ENCODE measurements at regions not wholly inside any gene's neighbourhood (a gene's known extent, or its start where the extent isn't known, plus 50 kb on each side); places are given as distances from the start of the nearest gene placed in this dataset.

GRCh38 chr17:77441130-77441920 is 300.6 kb downstream of the SEC14L1 start:
- no peak for DNase-seq (ENCODE audit: low spot score)
- Histone ChIP-seq H2BK5ac (ENCODE audit: low read length) (no peak overlapping the region), H3K36me3 (replicated peaks in 1 of 2; ENCODE audit: control insufficient read depth in 2 of 2, insufficient read depth in 2 of 2, low read length in 2 of 2) (peaks cover 0 to 8% of the 10 kb centered on the region in 2 donors), H3K23ac (ENCODE audit: low read depth, low read length, poor library complexity) (no peak overlapping the region), H3K27me3 (ENCODE audit: control insufficient read depth in 3 of 3, insufficient read depth in 3 of 3, low read depth in 1 of 3, low read length in 3 of 3) (no peaks in the 10 kb centered on the region), H3K4ac (ENCODE audit: low read length) (no peak overlapping the region), H3K9ac (ENCODE audit: low read depth, low read length, poor library complexity) (no peak overlapping the region), H3K14ac (ENCODE audit: low read length) (no peak overlapping the region), H3K4me1 (ENCODE audit: control insufficient read depth in 2 of 2, insufficient read depth in 1 of 2, low read depth in 1 of 2, low read length in 2 of 2) (peaks cover 14 to 31% of the 10 kb centered on the region in 2 donors), H4K8ac (ENCODE audit: low read depth, low read length) (no peak overlapping the region), H4K91ac (ENCODE audit: low read depth, low read length, poor library complexity) (no peak overlapping the region), H2BK120ac (ENCODE audit: low read depth, low read length) (no peak overlapping the region), H2BK12ac (ENCODE audit: low read length) (no peak overlapping the region), H3K79me1 (ENCODE audit: low read depth, low read length) (peaks cover 21% of the 10 kb centered on the region), H2AFZ (ENCODE audit: low read length) (no peak overlapping the region), H3K4me2 (ENCODE audit: insufficient read depth, low read length, poor library complexity, severe bottlenecking) (no peak overlapping the region), H2BK15ac (ENCODE audit: low read length) (no peak overlapping the region), H3K18ac (ENCODE audit: low read length) (peak overlapping the region; percentile 49), H3K4me3 (ENCODE audit: low read length in 2 of 2) (no peak overlapping the region), H3K27ac (replicated peaks; ENCODE audit: low read length) (no peak overlapping the region), H3K9me3 (replicated peaks in 1 of 2; ENCODE audit: control insufficient read depth in 2 of 2, insufficient read depth in 1 of 2, low read depth in 1 of 2, low read length in 2 of 2) (no peaks in the 10 kb centered on the region), H2AK5ac (ENCODE audit: low read depth, low read length) (no peak overlapping the region)
- no CpG with 5 or more reads among the region's 15 CpGs for WGBS, 2 donors (ENCODE audit: extremely low coverage in 2 of 2, insufficient read length in 2 of 2, insufficient replicate concordance in 1 of 2)

- Histone ChIP-seq H3K9me3 (replicated peaks in 1 of 2; ENCODE audit: control insufficient read depth in 2 of 2, insufficient read depth in 1 of 2, low read depth in 1 of 2, low read length in 2 of 2) (no peaks in the 10 kb centered on the region), H3K18ac (ENCODE audit: low read length) (no peak overlapping the region)
These were observed 301.2 kb downstream of the SEC14L1 start for GRCh38 chr17:77441940-77442339.

GRCh38 chr17:77442976-77443747 is 302.4 kb downstream of the SEC14L1 start:
- Histone ChIP-seq H3K9ac (ENCODE audit: low read depth, low read length, poor library complexity) (no peak overlapping the region), H3K9me3 (replicated peaks in 1 of 2; ENCODE audit: control insufficient read depth in 2 of 2, insufficient read depth in 1 of 2, low read depth in 1 of 2, low read length in 2 of 2) (no peaks in the 10 kb centered on the region), H3K4me1 (ENCODE audit: control insufficient read depth in 2 of 2, insufficient read depth in 1 of 2, low read depth in 1 of 2, low read length in 2 of 2) (peaks cover 6 to 18% of the 10 kb centered on the region in 2 donors), H3K4me2 (ENCODE audit: insufficient read depth, low read length, poor library complexity, severe bottlenecking) (no peak overlapping the region), H2BK15ac (ENCODE audit: low read length) (no peak overlapping the region), H3K4ac (ENCODE audit: low read length) (no peak overlapping the region), H2BK12ac (ENCODE audit: low read length) (no peak overlapping the region), H3K36me3 (replicated peaks in 1 of 2; ENCODE audit: control insufficient read depth in 2 of 2, insufficient read depth in 2 of 2, low read length in 2 of 2) (peaks cover 0 to 12% of the 10 kb centered on the region in 2 donors), H4K8ac (ENCODE audit: low read depth, low read length) (no peak overlapping the region), H2BK5ac (ENCODE audit: low read length) (no peak overlapping the region), H2AFZ (ENCODE audit: low read length) (no peak overlapping the region), H2BK120ac (ENCODE audit: low read depth, low read length) (no peak overlapping the region), H2AK5ac (ENCODE audit: low read depth, low read length) (no peak overlapping the region), H3K79me1 (ENCODE audit: low read depth, low read length) (peaks cover 10% of the 10 kb centered on the region), H3K18ac (ENCODE audit: low read length) (no peak overlapping the region), H3K27ac (replicated peaks; ENCODE audit: low read length) (no peak overlapping the region), H3K23ac (ENCODE audit: low read depth, low read length, poor library complexity) (no peak overlapping the region), H3K14ac (ENCODE audit: low read length) (no peak overlapping the region), H4K91ac (ENCODE audit: low read depth, low read length, poor library complexity) (no peak overlapping the region), H3K27me3 (ENCODE audit: control insufficient read depth in 3 of 3, insufficient read depth in 3 of 3, low read depth in 1 of 3, low read length in 3 of 3) (no peaks in the 10 kb centered on the region), H3K4me3 (ENCODE audit: low read length in 2 of 2) (no peak overlapping the region)
- no CpG with 5 or more reads among the region's 10 CpGs for WGBS, 2 donors (ENCODE audit: extremely low coverage in 2 of 2, insufficient read length in 2 of 2, insufficient replicate concordance in 1 of 2)
- no peak for DNase-seq (ENCODE audit: low spot score)

More at GRCh38 chr17:77441940-77442339, 301.2 kb downstream of the SEC14L1 start:
- no peak overlapping the region for H2BK12ac ChIP-seq (ENCODE audit: low read length)
- H2BK120ac ChIP-seq (ENCODE audit: low read depth, low read length), result no peak overlapping the region
- H2BK15ac ChIP-seq (ENCODE audit: low read length), result no peak overlapping the region
- H3K36me3 ChIP-seq (replicated peaks in 1 of 2; ENCODE audit: control insufficient read depth in 2 of 2, insufficient read depth in 2 of 2, low read length in 2 of 2), result peaks cover 0 to 8% of the 10 kb centered on the region in 2 donors
- no peak overlapping the region for H4K8ac ChIP-seq (ENCODE audit: low read depth, low read length)
- peaks cover 8 to 25% of the 10 kb centered on the region in 2 donors for H3K4me1 ChIP-seq (ENCODE audit: control insufficient read depth in 2 of 2, insufficient read depth in 1 of 2, low read depth in 1 of 2, low read length in 2 of 2)
- no peak overlapping the region for H3K4ac ChIP-seq (ENCODE audit: low read length)
- H3K9ac ChIP-seq (ENCODE audit: low read depth, low read length, poor library complexity), result no peak overlapping the region
- H2AFZ ChIP-seq (ENCODE audit: low read length), result no peak overlapping the region
- H3K14ac ChIP-seq (ENCODE audit: low read length), result no peak overlapping the region
- no peak overlapping the region for H2AK5ac ChIP-seq (ENCODE audit: low read depth, low read length)
- no CpG with 5 or more reads among the region's 11 CpGs for WGBS, 2 donors (ENCODE audit: extremely low coverage in 2 of 2, insufficient read length in 2 of 2, insufficient replicate concordance in 1 of 2)
- no peak overlapping the region for H3K4me2 ChIP-seq (ENCODE audit: insufficient read depth, low read length, poor library complexity, severe bottlenecking)
- H3K23ac ChIP-seq (ENCODE audit: low read depth, low read length, poor library complexity), result no peak overlapping the region
- H3K27ac ChIP-seq (replicated peaks; ENCODE audit: low read length), result no peak overlapping the region
- no peak overlapping the region for H3K4me3 ChIP-seq (ENCODE audit: low read length in 2 of 2)
- H3K27me3 ChIP-seq (ENCODE audit: control insufficient read depth in 3 of 3, insufficient read depth in 3 of 3, low read depth in 1 of 3, low read length in 3 of 3), result no peaks in the 10 kb centered on the region
- no peak overlapping the region for H2BK5ac ChIP-seq (ENCODE audit: low read length)
- DNase-seq (ENCODE audit: low spot score), result no peak
- H4K91ac ChIP-seq (ENCODE audit: low read depth, low read length, poor library complexity), result no peak overlapping the region
- peaks cover 18% of the 10 kb centered on the region for H3K79me1 ChIP-seq (ENCODE audit: low read depth, low read length)

- H3K4me1 ChIP-seq (ENCODE audit: control insufficient read depth in 2 of 2, insufficient read depth in 1 of 2, low read depth in 1 of 2, low read length in 2 of 2), result peaks cover 4 to 14% of the 10 kb centered on the region in 2 donors
- H3K4ac ChIP-seq (ENCODE audit: low read length), result no peak overlapping the region
- no peak overlapping the region for H3K14ac ChIP-seq (ENCODE audit: low read length)
- no peak overlapping the region for H3K4me2 ChIP-seq (ENCODE audit: insufficient read depth, low read length, poor library complexity, severe bottlenecking)
- H3K4me3 ChIP-seq (ENCODE audit: low read length in 2 of 2), result no peak overlapping the region
- no peaks in the 10 kb centered on the region for H3K27me3 ChIP-seq (ENCODE audit: control insufficient read depth in 3 of 3, insufficient read depth in 3 of 3, low read depth in 1 of 3, low read length in 3 of 3)
- H3K18ac ChIP-seq (ENCODE audit: low read length), result peak overlapping the region; percentile 8
- no peak overlapping the region for H4K91ac ChIP-seq (ENCODE audit: low read depth, low read length, poor library complexity)
- peaks cover 0 to 12% of the 10 kb centered on the region in 2 donors for H3K36me3 ChIP-seq (replicated peaks in 1 of 2; ENCODE audit: control insufficient read depth in 2 of 2, insufficient read depth in 2 of 2, low read length in 2 of 2)
- no peak overlapping the region for H3K23ac ChIP-seq (ENCODE audit: low read depth, low read length, poor library complexity)
- H3K27ac ChIP-seq (replicated peaks; ENCODE audit: low read length), result no peak overlapping the region
- no peak overlapping the region for H3K9ac ChIP-seq (ENCODE audit: low read depth, low read length, poor library complexity)
- no peak overlapping the region for H2AFZ ChIP-seq (ENCODE audit: low read length)
- H2BK15ac ChIP-seq (ENCODE audit: low read length), result no peak overlapping the region
- no peak overlapping the region for H2BK120ac ChIP-seq (ENCODE audit: low read depth, low read length)
- no peak overlapping the region for H2BK12ac ChIP-seq (ENCODE audit: low read length)
- peaks cover 8% of the 10 kb centered on the region for H3K79me1 ChIP-seq (ENCODE audit: low read depth, low read length)
- H4K8ac ChIP-seq (ENCODE audit: low read depth, low read length), result no peak overlapping the region
- H3K9me3 ChIP-seq (replicated peaks in 1 of 2; ENCODE audit: control insufficient read depth in 2 of 2, insufficient read depth in 1 of 2, low read depth in 1 of 2, low read length in 2 of 2), result no peaks in the 10 kb centered on the region
- H2BK5ac ChIP-seq (ENCODE audit: low read length), result no peak overlapping the region
- WGBS, 2 donors (ENCODE audit: extremely low coverage in 2 of 2, insufficient read length in 2 of 2, insufficient replicate concordance in 1 of 2), result no CpG with 5 or more reads among the region's 8 CpGs
- DNase-seq (ENCODE audit: low spot score), result no peak
- peak overlapping the region; percentile 63 for H2AK5ac ChIP-seq (ENCODE audit: low read depth, low read length)
These were observed 303.0 kb downstream of the SEC14L1 start for GRCh38 chr17:77443748-77444260.
